H1 (cell line): ENCODE measurements at regions not wholly inside any gene's neighbourhood (a gene's known extent, or its start where the extent isn't known, plus 50 kb on each side); places are given as distances from the start of the nearest gene placed in this dataset.

ENCODE experiments used
- ATF3 ChIP-seq: IDR thresholded peaks from 2 replicates; pipeline ENCODE4 v1.6.1; 2011; ENCODE audit warnings: low read depth, mild to moderate bottlenecking, low read length; ENCODE audit not compliant: insufficient read depth
- CEBPB ChIP-seq: IDR thresholded peaks from 2 replicates; pipeline ENCODE4 v1.6.1; 2012; ENCODE audit warnings: low read depth, low read length
- CTCF ChIP-seq, 3 experiments: IDR thresholded peaks; 1 replicate in 2 of 3; 2 replicates in 1 of 3; pipeline versions ENCODE4 v1.5.1 to v1.6.1; 2011; ENCODE audit warnings: low read length in 3 of 3, mild to moderate bottlenecking in 3 of 3, inconsistent platforms in 2 of 3, low read depth in 1 of 3, moderate library complexity in 1 of 3; ENCODE audit not compliant: insufficient read depth in 1 of 3; ENCODE audit errors: control extremely low read depth in 1 of 3
- EZH2 ChIP-seq: fragments of 200-600 bp; sonication (generic); IDR thresholded peaks from 2 replicates; pipeline ENCODE4 v1.7.1; 2012; ENCODE audit warnings: low read depth, mild to moderate bottlenecking, moderate library complexity, low read length, inconsistent platforms; ENCODE audit not compliant: severe bottlenecking
- HDAC6 ChIP-seq: IDR thresholded peaks from one replicate; pipeline ENCODE4 v1.7.1; 2012; ENCODE audit warnings: low read depth, mild to moderate bottlenecking, inconsistent platforms, low read length, moderate library complexity
- JUN ChIP-seq: IDR thresholded peaks from 2 replicates; pipeline ENCODE4 v1.6.1; 2011; ENCODE audit warnings: low read depth, mild to moderate bottlenecking, improper control_type of control experiment, low read length
- JUND ChIP-seq: IDR thresholded peaks from 2 replicates; pipeline ENCODE4 v1.6.1; 2011; ENCODE audit warnings: mild to moderate bottlenecking, improper control_type of control experiment, low read length
- MAX ChIP-seq: IDR thresholded peaks from 2 replicates; pipeline ENCODE4 v1.6.1; 2012; ENCODE audit warnings: inconsistent platforms
- POLR2A ChIP-seq, 2 experiments: IDR thresholded peaks; 1 replicate in 1 of 2; 2 replicates in 1 of 2; pipeline ENCODE4 v1.6.1; 2011; ENCODE audit warnings: low read depth in 2 of 2, low read length in 2 of 2, mild to moderate bottlenecking in 2 of 2; ENCODE audit errors: control extremely low read depth in 1 of 2
- RAD21 ChIP-seq, 2 experiments: IDR thresholded peaks in 1 of 2; conservative IDR thresholded peaks in 1 of 2; 2 replicates each; pipeline ENCODE4 v1.6.1; 2011; ENCODE audit warnings: low read depth in 2 of 2, low read length in 2 of 2, improper control_type of control experiment in 1 of 2, inconsistent platforms in 1 of 2, mild to moderate bottlenecking in 1 of 2, moderate library complexity in 1 of 2
- SIN3A ChIP-seq, 2 experiments: IDR thresholded peaks in 1 of 2; conservative IDR thresholded peaks in 1 of 2; 2 replicates each; pipeline ENCODE4 v1.6.1; 2011 to 2012; ENCODE audit warnings: low read length in 2 of 2, improper control_type of control experiment in 1 of 2, low read depth in 1 of 2, mild to moderate bottlenecking in 1 of 2
- SP4 ChIP-seq: IDR thresholded peaks from 2 replicates; pipeline ENCODE4 v1.6.1; 2012; ENCODE audit warnings: low read length, inconsistent platforms
- TAF1 ChIP-seq: IDR thresholded peaks from 2 replicates; pipeline ENCODE4 v1.6.1; 2011; ENCODE audit warnings: mild to moderate bottlenecking, low read depth, low read length
- USF2 ChIP-seq: IDR thresholded peaks from 2 replicates; pipeline ENCODE4 v1.6.1; 2011; ENCODE audit warnings: low read length, improper control_type of control experiment

GRCh38 chr10:63675171-63675570, 154.0 kb downstream of the REEP3 start:
- TF ChIP-seq RAD21 (IDR thresholded peaks at IDR 0.05 in 1 of 2, conservative IDR thresholded peaks at IDR 0.05 in 1 of 2; ENCODE audit: low read depth in 2 of 2, low read length in 2 of 2) (no peak), JUN (no peak), JUND (no peak), CTCF (IDR thresholded peaks at IDR 0.05; ENCODE audit: control extremely low read depth in 1 of 3, insufficient read depth in 1 of 3, low read depth in 1 of 3, low read length in 3 of 3) (no peak), HDAC6 (no peak), SP4 (no peak), ATF3 (no peak), POLR2A (IDR thresholded peaks at IDR 0.05; ENCODE audit: control extremely low read depth in 1 of 2, low read depth in 2 of 2, low read length in 2 of 2) (no peak), SIN3A (conservative IDR thresholded peaks at IDR 0.05 in 1 of 2, IDR thresholded peaks at IDR 0.05 in 1 of 2; ENCODE audit: low read depth in 1 of 2, low read length in 2 of 2) (no peak), MAX (no peak), TAF1 (no peak), CEBPB (no peak), EZH2 (no peak), USF2 (no peak)
